ENCODE measurements at regions not wholly inside any gene's neighbourhood (a gene's known extent, or its start where the extent isn't known, plus 50 kb on each side); places are given as distances from the start of the nearest gene placed in this dataset.

DNA sequence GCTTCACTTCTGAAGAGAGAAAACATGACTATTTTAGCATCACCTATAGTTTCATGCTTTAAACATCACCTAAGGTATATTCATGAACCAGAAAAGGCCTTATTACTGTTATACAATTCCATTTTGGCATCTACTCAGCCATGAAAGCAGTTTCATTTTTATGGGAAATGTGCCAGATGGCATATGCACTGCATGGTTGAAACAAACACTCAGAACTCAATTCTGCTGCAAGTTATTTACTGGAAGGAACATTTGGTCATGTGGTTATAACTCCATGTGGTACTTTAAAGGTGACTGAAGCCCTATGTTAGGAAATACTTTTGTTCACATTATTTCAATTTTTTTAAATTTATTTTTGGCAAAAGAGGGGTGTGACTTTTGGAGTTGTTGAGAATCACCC lies 287.5 kb upstream of the CRIM1 start:
- no peak for TF ChIP-seq POLR2AphosphoS5 (IDR thresholded peaks at IDR 0.05)
- TF ChIP-seq, protein P1, sequence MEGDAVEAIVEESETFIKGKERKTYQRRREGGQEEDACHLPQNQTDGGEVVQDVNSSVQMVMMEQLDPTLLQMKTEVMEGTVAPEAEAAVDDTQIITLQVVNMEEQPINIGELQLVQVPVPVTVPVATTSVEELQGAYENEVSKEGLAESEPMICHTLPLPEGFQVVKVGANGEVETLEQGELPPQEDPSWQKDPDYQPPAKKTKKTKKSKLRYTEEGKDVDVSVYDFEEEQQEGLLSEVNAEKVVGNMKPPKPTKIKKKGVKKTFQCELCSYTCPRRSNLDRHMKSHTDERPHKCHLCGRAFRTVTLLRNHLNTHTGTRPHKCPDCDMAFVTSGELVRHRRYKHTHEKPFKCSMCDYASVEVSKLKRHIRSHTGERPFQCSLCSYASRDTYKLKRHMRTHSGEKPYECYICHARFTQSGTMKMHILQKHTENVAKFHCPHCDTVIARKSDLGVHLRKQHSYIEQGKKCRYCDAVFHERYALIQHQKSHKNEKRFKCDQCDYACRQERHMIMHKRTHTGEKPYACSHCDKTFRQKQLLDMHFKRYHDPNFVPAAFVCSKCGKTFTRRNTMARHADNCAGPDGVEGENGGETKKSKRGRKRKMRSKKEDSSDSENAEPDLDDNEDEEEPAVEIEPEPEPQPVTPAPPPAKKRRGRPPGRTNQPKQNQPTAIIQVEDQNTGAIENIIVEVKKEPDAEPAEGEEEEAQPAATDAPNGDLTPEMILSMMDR (IDR thresholded peaks at IDR 0.05) = no peak
- no peak for TF ChIP-seq POLR2A (IDR thresholded peaks at IDR 0.05)
- intact Hi-C loops (cut with DNase I) = no loop called here
- Histone ChIP-seq H3K36me3 (no peaks in the 10 kb centered on the region), H3K27me3 (replicated peaks; ENCODE audit: insufficient read depth) (no peaks in the 10 kb centered on the region), H3K9me3 (no peaks in the 10 kb centered on the region), H3K4me3 (no peak overlapping the region), H3K4me1 (replicated peaks) (no peaks in the 10 kb centered on the region), H3K27ac (no peak overlapping the region)
- DNase-seq (ENCODE audit: low spot score) = no peak

GRCh38 chr2:36060133-36060532 lies 295.4 kb upstream of the CRIM1 start:
- TF ChIP-seq POLR2A (IDR thresholded peaks at IDR 0.05) (no peak), POLR2AphosphoS5 (IDR thresholded peaks at IDR 0.05) (no peak)
- TF ChIP-seq, protein P1 (IDR thresholded peaks at IDR 0.05) = no peak
- H3K36me3 ChIP-seq = no peaks in the 10 kb centered on the region
- DNase-seq (ENCODE audit: low spot score) = no peak
- H3K27me3 ChIP-seq (replicated peaks; ENCODE audit: insufficient read depth) = peaks cover 2% of the 10 kb centered on the region
- no peaks in the 10 kb centered on the region for H3K4me1 ChIP-seq (replicated peaks)
- H3K4me3 ChIP-seq = no peak overlapping the region
- whole genome bisulfite sequencing = 63% methylated on average over 4 of the region's 4 CpGs
- no peak overlapping the region for H3K27ac ChIP-seq
- no peaks in the 10 kb centered on the region for H3K9me3 ChIP-seq
- intact Hi-C loops (cut with DNase I) = no loop called here

GRCh38 chr2:36059691-36060090 lies 295.9 kb upstream of the CRIM1 start:
- Histone ChIP-seq H3K27ac (no peak overlapping the region), H3K4me3 (no peak overlapping the region), H3K4me1 (replicated peaks) (no peaks in the 10 kb centered on the region), H3K27me3 (replicated peaks; ENCODE audit: insufficient read depth) (peaks cover 2% of the 10 kb centered on the region), H3K36me3 (no peaks in the 10 kb centered on the region), H3K9me3 (no peaks in the 10 kb centered on the region)
- no peak for DNase-seq (ENCODE audit: low spot score)
- no peak for TF ChIP-seq POLR2A (IDR thresholded peaks at IDR 0.05)
- TF ChIP-seq, protein P1 (IDR thresholded peaks at IDR 0.05) = no peak
- no peak for TF ChIP-seq POLR2AphosphoS5 (IDR thresholded peaks at IDR 0.05)
- intact Hi-C loops (cut with DNase I) = no loop called here

DNA sequence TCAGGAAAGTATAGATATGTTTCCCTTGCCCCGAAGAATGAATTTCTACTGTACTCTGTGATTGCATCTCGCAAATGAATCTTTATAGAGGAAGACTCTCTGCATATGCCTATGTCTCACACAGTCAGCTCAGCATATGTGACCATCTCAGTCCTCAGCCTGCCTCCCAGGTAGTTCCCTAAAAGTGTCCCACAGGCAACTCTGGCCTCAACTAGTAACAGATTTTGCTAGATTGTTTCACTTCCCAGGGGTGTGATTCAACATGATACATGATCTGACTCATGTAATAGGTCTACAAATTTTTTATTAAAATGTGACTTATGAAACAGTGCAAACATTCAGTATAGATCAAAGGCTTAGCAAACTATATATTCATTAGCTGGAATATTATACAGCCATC lies 296.6 kb upstream of the CRIM1 start:
- Histone ChIP-seq H3K9me3 (no peaks in the 10 kb centered on the region), H3K4me1 (replicated peaks) (no peaks in the 10 kb centered on the region), H3K36me3 (no peaks in the 10 kb centered on the region), H3K27me3 (replicated peaks; ENCODE audit: insufficient read depth) (peaks cover 2% of the 10 kb centered on the region), H3K4me3 (no peak overlapping the region), H3K27ac (no peak overlapping the region)
- TF ChIP-seq POLR2AphosphoS5 (IDR thresholded peaks at IDR 0.05) = no peak
- TF ChIP-seq, protein P1 (IDR thresholded peaks at IDR 0.05) = no peak
- TF ChIP-seq POLR2A (IDR thresholded peaks at IDR 0.05) = no peak
- WGBS = 35% methylated on average over 2 of the region's 2 CpGs
- intact Hi-C loops (cut with DNase I) = no loop called here
- DNase-seq (ENCODE audit: low spot score) = no peak

GRCh38 chr2:36058076-36058475 lies 297.5 kb upstream of the CRIM1 start:
- no peaks in the 10 kb centered on the region for H3K36me3 ChIP-seq
- no peaks in the 10 kb centered on the region for H3K9me3 ChIP-seq
- no peak for TF ChIP-seq POLR2AphosphoS5 (IDR thresholded peaks at IDR 0.05)
- TF ChIP-seq, protein P1 (IDR thresholded peaks at IDR 0.05) = no peak
- no peak for TF ChIP-seq POLR2A (IDR thresholded peaks at IDR 0.05)
- no peak overlapping the region for H3K27ac ChIP-seq
- 81% methylated on average over 3 of the region's 3 CpGs for WGBS
- no peak for DNase-seq (ENCODE audit: low spot score)
- intact Hi-C loops (cut with DNase I) = no loop called here
- H3K4me3 ChIP-seq = no peak overlapping the region
- no peaks in the 10 kb centered on the region for H3K4me1 ChIP-seq (replicated peaks)
- H3K27me3 ChIP-seq (replicated peaks; ENCODE audit: insufficient read depth) = peaks cover 2% of the 10 kb centered on the region

Data from prostate gland (tissue), 2 donors.